ENCODE measurements at regions not wholly inside any gene's neighbourhood (a gene's known extent, or its start where the extent isn't known, plus 50 kb on each side); places are given as distances from the start of the nearest gene placed in this dataset.

- no peaks in the 10 kb centered on the region for H3K4me1 ChIP-seq (ENCODE audit: insufficient read depth, low read length, poor library complexity, severe bottlenecking)
- no peaks in the 10 kb centered on the region for H3K27me3 ChIP-seq (ENCODE audit: insufficient read depth, low read length, poor library complexity, severe bottlenecking)
- H3K4me2 ChIP-seq (ENCODE audit: low read depth, low read length, poor library complexity, severe bottlenecking): no peak overlapping the region
- no peaks in the 10 kb centered on the region for H3F3A ChIP-seq (ENCODE audit: low read depth)
- no peaks in the 10 kb centered on the region for H3K79me2 ChIP-seq (ENCODE audit: insufficient read depth, low read length)
- no peaks in the 10 kb centered on the region for H4K20me1 ChIP-seq (ENCODE audit: insufficient read depth, low read length, poor library complexity, severe bottlenecking)
- no peak for TF ChIP-seq EZH2phosphoT487 (IDR thresholded peaks at IDR 0.05; ENCODE audit: borderline replicate concordance)
- TF ChIP-seq, protein P1, sequence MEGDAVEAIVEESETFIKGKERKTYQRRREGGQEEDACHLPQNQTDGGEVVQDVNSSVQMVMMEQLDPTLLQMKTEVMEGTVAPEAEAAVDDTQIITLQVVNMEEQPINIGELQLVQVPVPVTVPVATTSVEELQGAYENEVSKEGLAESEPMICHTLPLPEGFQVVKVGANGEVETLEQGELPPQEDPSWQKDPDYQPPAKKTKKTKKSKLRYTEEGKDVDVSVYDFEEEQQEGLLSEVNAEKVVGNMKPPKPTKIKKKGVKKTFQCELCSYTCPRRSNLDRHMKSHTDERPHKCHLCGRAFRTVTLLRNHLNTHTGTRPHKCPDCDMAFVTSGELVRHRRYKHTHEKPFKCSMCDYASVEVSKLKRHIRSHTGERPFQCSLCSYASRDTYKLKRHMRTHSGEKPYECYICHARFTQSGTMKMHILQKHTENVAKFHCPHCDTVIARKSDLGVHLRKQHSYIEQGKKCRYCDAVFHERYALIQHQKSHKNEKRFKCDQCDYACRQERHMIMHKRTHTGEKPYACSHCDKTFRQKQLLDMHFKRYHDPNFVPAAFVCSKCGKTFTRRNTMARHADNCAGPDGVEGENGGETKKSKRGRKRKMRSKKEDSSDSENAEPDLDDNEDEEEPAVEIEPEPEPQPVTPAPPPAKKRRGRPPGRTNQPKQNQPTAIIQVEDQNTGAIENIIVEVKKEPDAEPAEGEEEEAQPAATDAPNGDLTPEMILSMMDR (conservative IDR thresholded peaks at IDR 0.05; ENCODE audit: low read length): no peak
- no peaks in the 10 kb centered on the region for H3K9me2 ChIP-seq (replicated peaks; ENCODE audit: low read depth, low read length)
- no peak overlapping the region for H3K9ac ChIP-seq (ENCODE audit: low read depth, low read length, poor library complexity, severe bottlenecking)
- no peak overlapping the region for H2AFZ ChIP-seq (ENCODE audit: low read length)
- H3K9me3 ChIP-seq (ENCODE audit: insufficient read depth, low read depth, low read length): no peaks in the 10 kb centered on the region
- no peaks in the 10 kb centered on the region for H3K36me3 ChIP-seq (ENCODE audit: insufficient read depth, low read length)
- no peak overlapping the region for H3K4me3 ChIP-seq (ENCODE audit: low read length, poor library complexity, severe bottlenecking)
Measured at GRCh38 chr2:56117764-56118163, 66.0 kb upstream of the CCDC85A start.

GRCh38 chr2:56118474-56118873, 65.3 kb upstream of the CCDC85A start:
- Histone ChIP-seq H2AFZ (ENCODE audit: low read length) (no peak overlapping the region), H3K9me3 (ENCODE audit: insufficient read depth, low read depth, low read length) (no peaks in the 10 kb centered on the region), H3K4me2 (ENCODE audit: low read depth, low read length, poor library complexity, severe bottlenecking) (no peak overlapping the region), H3K4me3 (ENCODE audit: low read length, poor library complexity, severe bottlenecking) (no peak overlapping the region), H3F3A (ENCODE audit: low read depth) (no peaks in the 10 kb centered on the region), H4K20me1 (ENCODE audit: insufficient read depth, low read length, poor library complexity, severe bottlenecking) (no peaks in the 10 kb centered on the region), H3K27me3 (ENCODE audit: insufficient read depth, low read length, poor library complexity, severe bottlenecking) (no peaks in the 10 kb centered on the region), H3K9me2 (replicated peaks; ENCODE audit: low read depth, low read length) (no peaks in the 10 kb centered on the region), H3K9ac (ENCODE audit: low read depth, low read length, poor library complexity, severe bottlenecking) (no peak overlapping the region), H3K4me1 (ENCODE audit: insufficient read depth, low read length, poor library complexity, severe bottlenecking) (no peaks in the 10 kb centered on the region), H3K79me2 (ENCODE audit: insufficient read depth, low read length) (no peaks in the 10 kb centered on the region), H3K36me3 (ENCODE audit: insufficient read depth, low read length) (no peaks in the 10 kb centered on the region)
- no peak for TF ChIP-seq EZH2phosphoT487 (IDR thresholded peaks at IDR 0.05; ENCODE audit: borderline replicate concordance)
- TF ChIP-seq, protein P1 (conservative IDR thresholded peaks at IDR 0.05; ENCODE audit: low read length): no peak

GRCh38 chr2:56121995-56122394, 61.8 kb upstream of the CCDC85A start:
- no peak overlapping the region for H3K4me3 ChIP-seq (ENCODE audit: low read length, poor library complexity, severe bottlenecking)
- H3K9me3 ChIP-seq (ENCODE audit: insufficient read depth, low read depth, low read length): no peaks in the 10 kb centered on the region
- no peaks in the 10 kb centered on the region for H4K20me1 ChIP-seq (ENCODE audit: insufficient read depth, low read length, poor library complexity, severe bottlenecking)
- no peaks in the 10 kb centered on the region for H3K4me1 ChIP-seq (ENCODE audit: insufficient read depth, low read length, poor library complexity, severe bottlenecking)
- no peaks in the 10 kb centered on the region for H3K79me2 ChIP-seq (ENCODE audit: insufficient read depth, low read length)
- H3K27me3 ChIP-seq (ENCODE audit: insufficient read depth, low read length, poor library complexity, severe bottlenecking): no peaks in the 10 kb centered on the region
- H3K36me3 ChIP-seq (ENCODE audit: insufficient read depth, low read length): no peaks in the 10 kb centered on the region
- H3K4me2 ChIP-seq (ENCODE audit: low read depth, low read length, poor library complexity, severe bottlenecking): no peak overlapping the region
- no peak overlapping the region for H2AFZ ChIP-seq (ENCODE audit: low read length)
- H3K9me2 ChIP-seq (replicated peaks; ENCODE audit: low read depth, low read length): no peaks in the 10 kb centered on the region
- H3F3A ChIP-seq (ENCODE audit: low read depth): no peaks in the 10 kb centered on the region
- H3K9ac ChIP-seq (ENCODE audit: low read depth, low read length, poor library complexity, severe bottlenecking): no peak overlapping the region
- TF ChIP-seq, protein P1 (conservative IDR thresholded peaks at IDR 0.05; ENCODE audit: low read length): no peak; the same call in 1 of the 2 replicates
- no peak for TF ChIP-seq EZH2phosphoT487 (IDR thresholded peaks at IDR 0.05; ENCODE audit: borderline replicate concordance)
